Right hindlimb (tissue), 1 donor: ENCODE measurements at regions not wholly inside any gene's neighbourhood (a gene's known extent, or its start where the extent isn't known, plus 50 kb on each side); places are given as distances from the start of the nearest gene placed in this dataset.
A peak's percentile ranks its signal among the peaks of the same experiment; 100 is the strongest.
"Not testable (repeated sequence)": the region's sequence is repeated elsewhere in the genome, so short reads cannot be mapped to it uniquely, and the experiment has no call there.

Experiments used
- DNase-seq: peaks from one replicate; pipeline ENCODE4 v3.0.0-alpha.2; 2018

DNA sequence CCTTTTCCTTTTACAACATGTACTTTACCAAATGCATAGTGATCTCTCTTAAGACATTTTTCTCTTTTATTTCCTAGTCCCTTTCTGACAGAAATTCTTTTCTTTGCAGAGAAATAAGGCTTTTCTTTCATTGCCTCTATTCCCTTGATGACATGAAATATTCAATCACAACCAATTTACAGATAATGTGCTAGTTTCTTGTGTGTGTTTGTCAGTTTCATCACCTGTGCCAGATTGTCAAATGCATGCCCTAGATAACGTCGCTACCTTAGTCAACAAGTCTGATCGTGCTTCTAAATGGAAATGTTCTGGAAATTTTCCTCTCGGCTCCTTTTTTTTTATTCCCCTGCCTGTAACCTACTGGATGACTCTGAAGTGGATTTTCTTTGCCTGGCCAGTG is 478.1 kb downstream of the KLF5 start:
- DNase-seq: no peak

DNA sequence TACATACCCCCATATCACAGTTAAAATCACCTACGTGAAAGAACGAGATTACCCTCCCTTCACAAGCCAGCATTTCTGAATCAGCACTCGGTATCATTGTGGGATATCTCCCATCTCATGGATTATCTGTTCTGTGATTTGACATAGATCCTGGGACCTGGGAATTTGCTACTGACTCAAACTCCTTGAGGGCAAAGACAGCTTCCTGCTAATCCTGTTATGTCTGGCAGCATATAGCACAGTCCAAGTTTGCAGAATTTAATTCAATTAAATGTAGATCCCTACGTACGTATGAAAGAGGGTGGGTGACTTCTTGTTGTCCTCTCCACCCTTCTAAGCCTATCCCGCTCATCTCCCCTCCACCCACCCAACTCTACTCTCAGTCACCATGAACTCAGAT is 476.5 kb downstream of the KLF5 start:
- no peak for DNase-seq

DNA sequence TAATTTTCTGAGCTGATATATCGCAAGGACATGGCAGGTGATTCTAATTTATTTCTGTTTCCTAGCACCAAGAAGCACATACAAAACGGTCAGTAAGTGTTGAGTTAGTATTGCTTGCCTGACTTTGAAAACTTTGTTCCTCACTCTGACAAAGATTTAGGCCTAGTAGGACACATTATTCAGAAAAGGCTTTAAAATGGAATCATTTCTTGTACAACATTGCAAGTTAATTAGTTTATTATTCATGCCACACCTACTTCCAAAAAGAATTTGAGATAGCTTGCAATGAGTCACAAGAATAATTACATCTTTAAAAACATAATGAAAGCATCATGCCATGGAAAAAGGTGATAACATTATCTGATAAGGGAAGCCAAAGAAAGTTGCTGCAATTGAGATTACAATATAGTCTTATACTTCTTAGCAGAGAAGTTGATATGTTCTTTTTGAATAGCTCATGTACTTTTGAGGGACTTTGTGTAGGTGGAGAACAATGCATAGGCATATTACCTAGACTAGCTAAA is 474.2 kb downstream of the KLF5 start:
- no peak for DNase-seq

DNA sequence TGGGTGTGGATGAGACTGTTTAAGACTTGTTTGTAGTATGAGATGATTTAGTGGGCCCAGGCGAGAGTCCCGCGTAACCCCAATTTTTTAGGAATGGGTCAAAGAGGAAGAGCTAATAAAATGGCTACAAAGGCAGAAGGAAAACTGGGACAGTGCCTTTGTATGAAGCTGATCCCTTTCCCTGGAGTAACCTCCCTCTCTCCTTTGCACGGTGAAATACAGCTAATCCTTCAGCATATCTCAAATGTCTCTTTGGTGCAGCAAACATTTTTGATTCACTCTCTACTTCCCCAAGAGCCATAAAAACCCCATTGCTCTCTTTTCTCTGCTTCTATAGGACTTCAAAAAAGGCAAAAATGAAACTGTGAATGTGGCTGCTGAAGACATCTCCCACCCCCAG is 473.8 kb downstream of the KLF5 start:
- DNase-seq: no peak

DNA sequence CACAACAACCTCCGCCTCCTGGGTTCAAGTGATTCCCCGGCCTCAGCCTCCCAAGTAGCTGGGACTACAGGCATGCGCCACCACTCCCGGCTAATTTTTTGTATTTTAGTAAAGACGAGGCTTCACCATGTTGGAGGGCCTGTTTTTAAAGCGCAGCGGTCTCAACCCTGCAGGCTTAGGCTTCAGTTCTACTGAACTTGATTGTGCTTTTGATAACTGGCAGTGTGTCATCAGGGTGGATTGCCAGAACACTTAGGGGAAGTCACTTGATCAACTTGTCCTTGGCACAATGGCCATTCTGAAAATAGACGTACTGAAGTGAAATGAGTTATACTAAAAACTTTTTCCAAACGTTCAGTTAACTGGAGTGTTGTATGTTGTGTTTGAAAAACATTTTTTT is 472.2 kb downstream of the KLF5 start:
- no peak for DNase-seq

DNA sequence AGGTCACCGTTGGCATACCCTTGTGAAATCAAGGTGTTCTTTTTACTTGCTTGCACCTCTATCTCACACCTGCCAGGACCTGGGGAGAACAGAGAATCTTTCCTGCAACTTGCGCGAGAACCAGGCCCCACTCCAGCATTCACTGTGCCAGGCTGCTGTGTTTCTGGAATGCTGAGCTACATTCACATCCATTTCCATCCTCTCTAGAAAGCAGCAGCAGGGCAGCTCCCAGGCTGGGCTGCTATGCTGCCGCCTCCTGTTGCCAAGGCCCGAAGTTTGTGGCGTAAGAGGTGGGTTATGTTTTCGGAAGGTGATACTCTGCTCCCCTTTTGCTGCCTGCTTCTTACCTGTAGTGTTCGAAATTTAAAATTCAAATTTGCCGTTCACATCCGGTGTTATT is 464.1 kb downstream of the KLF5 start:
- no peak for DNase-seq

DNA sequence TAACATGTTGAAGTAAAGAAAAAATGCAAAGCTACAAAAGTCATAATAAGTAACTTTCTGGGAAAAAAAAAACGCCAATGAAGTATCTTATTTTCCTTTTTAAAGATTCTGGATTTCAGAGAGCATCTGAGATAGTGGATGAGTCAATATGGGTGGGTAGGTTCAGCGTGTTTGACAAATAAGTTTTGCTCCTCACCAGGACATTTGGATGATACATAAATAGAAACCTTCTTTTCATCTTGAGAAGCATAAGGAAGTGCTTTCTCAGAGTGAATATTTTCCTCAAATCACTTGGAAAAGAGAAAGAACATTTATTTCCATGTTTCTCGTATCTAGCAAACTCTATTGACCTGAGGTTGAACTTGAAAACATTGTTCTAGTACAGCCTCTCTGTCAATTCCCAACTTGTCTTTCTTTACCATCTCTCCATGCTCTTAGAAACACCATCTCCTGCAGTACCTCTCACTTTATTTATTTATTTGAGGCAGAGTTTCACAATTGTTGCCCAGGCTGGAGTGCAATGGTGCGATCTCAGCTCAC is 463.2 kb downstream of the KLF5 start:
- no peak for DNase-seq

DNA sequence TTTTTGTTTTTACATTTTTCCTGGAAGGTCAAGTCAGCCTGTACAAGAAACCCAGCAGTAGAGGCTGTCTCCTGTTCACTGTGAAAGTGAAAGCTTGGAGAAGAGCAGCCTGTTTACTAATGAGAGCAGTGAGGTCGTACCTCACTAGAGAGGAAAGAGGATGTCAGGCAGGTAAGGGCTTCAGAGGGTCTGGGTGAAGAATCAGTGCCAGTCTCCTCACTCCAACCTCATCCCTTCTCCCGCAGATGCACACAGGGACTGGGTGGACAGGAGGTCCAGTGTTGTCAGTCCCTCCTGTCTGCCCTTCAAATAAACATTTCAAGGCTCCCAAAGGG is 462.5 kb downstream of the KLF5 start:
- DNase-seq: no peak

DNA sequence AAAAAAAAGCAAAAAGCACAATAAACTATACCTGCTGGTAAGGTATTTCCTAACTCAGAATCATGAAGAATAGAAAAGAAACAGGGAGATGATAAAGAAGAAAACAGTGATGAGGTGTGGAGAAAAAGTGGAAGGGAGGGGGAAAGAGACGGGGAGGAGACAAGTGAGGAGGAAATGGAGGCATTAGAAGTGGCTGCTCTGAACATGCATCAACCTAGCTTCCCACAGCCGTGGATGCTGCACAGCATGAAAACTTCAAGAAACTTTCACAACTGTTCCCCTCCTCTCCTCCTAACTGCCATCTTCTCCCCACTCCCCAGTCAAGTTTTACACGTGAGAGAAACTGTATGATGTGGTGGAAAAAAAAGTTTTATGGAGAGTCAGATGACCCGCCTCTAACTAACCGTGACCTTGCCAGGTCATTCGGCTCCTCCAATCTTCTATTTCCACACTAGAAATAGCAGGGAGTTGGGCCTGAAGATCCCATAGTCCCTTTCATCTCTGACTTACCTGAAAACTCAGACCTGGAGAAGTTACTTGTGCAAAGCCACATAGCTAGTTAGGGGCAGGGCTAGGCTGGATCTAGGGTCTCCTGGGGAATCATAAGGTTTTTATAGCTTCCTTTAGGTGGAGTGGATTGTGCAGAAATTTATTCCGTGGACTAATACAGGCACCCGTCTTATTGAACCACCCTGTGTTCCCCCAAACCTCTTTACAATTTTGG is 461.9 kb downstream of the KLF5 start:
- no peak for DNase-seq

DNA sequence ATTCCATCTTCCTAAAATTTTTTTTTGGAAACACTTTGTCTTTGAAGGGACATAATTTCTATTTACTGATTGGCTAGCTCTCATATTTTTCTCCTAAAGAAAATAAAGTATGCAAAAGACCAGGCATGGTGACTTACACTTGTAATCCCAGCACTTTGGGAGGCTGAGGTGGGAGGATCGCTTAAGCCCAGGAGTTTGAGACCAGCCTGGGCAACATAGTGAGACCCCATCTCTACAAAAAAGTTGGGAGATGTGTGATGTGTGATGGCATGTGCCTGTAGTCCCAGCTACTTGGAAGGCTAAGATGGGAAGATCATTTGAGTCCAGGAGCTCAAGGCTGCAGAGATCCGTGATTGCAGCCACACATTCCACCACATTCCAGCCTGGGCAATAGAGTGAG is 461.3 kb downstream of the KLF5 start:
- not testable (repeated sequence) for DNase-seq

DNA sequence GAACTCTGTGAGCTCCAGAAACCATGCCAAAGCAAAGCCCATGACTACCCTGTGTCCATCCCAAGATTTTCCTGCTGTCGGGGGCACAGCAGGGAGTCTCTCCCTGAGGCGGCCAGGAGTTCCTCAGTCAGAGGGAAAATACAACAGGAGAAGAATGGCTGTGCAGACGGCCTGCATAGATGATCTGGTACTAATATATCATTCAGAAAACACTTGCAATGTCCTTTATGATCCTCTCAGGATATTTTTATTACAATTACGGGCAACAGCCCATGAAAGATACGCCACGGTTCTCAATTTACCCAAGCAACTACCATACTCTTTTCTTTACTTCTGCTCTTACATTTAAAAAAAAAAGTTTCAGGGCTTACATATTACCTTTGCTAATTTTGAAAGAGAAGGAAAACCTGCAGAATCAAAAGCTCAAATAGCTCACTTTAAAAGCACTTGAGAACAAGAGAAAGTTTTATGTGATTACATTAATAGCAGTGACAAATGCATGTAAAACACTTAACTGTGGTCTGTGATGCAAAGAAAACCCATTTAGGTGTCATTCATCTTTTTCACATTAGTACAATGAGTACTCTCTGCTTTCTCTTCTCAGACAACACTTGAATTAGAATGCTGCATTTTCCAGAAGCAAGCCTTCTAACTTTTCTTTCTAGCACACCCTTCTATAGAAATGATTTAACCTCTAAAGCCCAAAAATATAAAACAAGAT is 460.8 kb downstream of the KLF5 start:
- DNase-seq: no peak

DNA sequence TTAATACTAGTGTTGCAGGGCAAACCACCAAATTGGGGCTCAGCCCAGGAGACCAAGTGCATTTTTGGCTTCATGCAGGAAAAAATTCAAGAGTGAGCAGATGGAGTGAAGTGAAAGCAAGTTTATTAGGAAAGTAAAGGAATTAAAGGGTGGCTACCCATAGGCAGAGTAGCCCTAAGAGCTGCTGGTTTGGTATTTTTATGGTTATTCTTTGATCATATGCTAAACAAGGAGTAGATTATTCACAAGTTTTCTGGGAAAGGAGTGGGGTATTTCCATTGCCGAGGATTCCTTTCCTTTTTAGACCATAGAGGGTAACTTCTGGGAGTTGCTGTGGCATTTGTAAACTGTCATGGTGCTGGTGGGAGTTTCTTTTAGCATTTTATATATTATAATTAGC is 459.0 kb downstream of the KLF5 start:
- DNase-seq: no peak

DNA sequence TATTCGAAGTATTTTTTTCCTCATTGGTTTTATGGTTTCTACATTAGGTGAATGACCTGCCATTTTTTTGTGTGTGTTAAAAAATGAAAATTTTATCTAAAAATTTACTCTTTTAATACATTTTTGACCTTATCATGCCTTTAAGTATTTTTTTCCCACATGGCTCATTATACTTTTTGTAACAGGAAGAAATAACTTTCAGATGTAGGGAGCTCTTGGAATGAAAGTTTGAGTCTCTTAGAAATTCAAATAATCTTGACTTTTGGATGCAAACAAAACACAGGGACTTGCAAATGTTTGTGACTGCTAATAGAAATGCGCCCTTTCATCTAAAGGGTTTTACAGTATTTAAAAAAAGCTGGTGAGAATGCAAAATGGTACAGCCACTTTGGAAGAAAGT is 457.9 kb downstream of the KLF5 start:
- no peak for DNase-seq

DNA sequence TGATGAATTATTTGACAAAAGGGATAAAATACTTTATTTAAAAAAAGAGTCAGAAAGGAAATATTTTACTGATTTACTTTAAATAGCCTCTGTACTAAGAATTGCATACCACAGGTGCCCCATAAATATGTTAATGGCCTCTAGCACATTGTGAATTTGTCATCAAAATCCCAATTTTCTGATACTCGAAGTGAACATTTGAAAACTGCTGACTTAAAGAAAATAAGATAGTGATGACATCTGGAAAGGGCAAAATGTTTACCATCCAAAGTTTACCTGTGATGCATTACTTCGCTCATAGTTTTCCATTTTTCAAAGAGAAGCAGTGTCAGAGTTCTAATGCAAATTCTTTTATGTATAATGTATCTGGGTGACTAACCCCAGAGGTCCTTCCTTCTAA is 455.4 kb downstream of the KLF5 start:
- no peak for DNase-seq

DNA sequence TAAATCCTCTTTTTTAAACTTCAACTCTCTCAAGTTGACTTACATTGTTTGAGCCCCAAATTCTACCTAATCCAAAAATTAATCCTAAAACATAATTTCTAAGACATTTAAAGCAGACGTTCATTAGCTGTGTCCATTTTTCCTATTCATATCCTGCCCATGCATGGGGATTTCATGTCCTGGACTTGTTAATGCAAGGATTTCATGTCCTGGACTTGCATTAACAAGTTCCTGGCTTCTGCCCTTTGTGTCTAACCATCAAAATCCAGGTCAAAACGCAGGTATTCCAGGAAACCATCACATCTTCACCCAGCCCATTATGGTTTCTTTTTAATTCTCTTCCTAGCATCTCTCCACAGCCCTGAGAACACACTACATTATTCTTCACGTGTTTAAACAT is 454.9 kb downstream of the KLF5 start:
- DNase-seq: no peak

DNA sequence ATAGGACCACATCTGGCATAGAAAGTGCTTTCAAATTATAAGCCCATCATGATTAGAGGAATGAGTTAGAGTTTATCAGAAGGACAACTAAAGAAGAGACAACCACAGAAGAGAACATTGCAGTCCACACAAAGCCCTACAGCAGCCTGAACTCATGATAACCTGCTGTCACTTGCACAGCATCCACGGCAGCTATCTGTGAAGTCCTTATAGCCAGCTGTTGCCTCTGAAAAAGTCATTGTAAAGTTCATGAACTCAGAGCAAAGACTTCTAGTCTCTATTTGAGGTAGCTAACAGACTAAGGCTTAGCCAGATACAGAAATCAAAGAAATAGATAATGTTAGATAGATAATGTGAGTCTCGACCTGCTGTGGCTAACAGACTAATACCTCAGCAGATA is 450.0 kb downstream of the KLF5 start:
- no peak for DNase-seq

DNA sequence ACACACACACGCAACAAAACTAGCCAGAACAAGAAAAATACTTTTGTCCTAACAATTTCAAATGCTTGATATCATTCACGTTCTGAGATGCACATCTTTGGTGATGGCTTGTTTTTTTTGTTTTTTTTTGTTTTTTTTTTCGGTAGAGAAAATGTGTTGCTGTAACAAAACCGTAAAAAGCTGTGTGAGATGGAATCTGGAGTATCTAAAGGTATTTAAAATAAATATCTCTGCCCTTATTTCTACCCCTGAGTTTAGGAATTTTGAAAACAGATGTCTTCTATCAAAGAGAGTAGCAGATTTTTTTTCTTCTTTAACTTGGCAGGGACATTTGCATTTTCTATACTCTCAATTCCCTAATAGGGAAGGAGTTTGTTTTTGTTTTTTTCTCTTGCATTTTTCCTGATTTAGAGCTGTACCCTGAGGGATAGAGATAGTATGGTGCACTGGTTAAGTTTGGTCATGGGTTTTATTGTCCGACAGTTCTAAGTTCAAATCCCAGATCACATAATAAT is 446.6 kb downstream of the KLF5 start:
- DNase-seq: no peak

DNA sequence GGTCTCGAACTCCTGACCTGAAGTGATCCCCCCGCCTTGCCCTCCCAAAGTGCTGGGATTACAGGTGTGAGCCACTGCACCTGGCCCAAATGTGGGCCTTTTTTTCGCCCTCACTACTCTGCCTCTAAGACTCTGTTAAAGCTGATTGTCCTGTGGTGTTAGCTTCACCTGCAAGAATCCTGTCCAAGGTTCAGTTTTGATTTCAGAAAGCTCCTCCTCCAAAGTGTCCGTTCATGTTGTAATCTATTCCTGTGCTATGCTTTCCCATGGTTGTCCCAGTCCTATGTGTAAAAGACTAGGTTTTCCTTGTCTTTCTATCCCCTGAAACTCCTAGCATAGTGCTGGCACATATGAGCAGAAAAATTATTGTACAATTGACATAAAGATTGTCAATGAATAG is 440.9 kb downstream of the KLF5 start:
- DNase-seq: no peak

DNA sequence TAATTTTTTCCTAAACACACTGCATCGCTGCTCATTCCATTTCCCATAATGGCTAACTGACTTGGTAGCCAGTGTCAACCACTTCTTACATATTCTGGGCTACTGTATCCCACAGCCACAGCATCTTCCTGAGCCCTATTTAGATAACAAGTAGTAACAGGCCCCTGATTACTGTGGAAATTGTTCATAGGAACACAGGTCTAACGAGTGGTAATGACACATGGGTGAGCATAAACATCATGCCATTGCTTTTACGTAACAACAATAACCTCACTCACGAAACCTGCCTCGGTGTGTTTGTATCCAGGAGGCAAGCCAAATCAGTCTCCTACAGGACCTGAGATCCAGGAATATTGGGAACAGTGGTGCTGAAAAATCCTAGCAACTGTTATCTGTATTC is 438.6 kb downstream of the KLF5 start:
- no peak for DNase-seq

DNA sequence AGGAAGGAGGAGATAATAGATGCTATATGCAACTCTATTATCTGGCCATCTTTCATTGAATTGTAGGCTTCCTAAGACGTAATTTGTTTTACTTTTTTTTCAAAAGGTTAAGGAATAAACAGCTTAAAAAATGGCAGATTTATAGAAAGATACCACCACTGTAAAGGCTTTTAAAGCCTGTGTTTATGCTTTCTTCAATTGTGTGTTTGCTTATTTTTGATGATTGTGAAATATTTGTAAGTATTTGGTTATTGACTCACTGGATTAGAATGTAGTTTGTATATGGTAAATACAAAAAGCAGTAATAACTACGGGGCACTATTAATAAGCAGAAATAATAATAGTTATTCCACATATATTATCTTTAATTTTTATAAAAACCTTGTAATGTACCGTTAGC is 437.9 kb downstream of the KLF5 start:
- no peak for DNase-seq

DNA sequence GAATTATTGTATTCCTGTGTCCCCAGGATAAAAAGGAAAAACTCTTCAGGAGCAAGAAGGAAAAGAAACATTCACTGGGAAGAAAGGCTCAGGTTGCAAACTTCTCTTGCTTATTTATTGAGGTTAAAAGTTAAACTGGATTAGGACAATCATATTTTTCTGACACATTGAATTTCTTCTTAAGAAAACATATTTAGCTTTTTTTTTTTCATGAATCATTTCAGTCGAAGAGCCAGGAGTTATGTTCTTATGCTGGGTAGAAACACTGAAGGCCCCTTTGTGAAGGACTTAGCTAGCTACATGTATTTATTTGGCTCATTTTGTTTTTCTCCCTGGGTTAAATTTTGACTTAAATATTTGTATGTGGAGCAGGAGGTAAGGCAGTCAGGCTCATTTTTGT is 434.0 kb downstream of the KLF5 start:
- DNase-seq: no peak

DNA sequence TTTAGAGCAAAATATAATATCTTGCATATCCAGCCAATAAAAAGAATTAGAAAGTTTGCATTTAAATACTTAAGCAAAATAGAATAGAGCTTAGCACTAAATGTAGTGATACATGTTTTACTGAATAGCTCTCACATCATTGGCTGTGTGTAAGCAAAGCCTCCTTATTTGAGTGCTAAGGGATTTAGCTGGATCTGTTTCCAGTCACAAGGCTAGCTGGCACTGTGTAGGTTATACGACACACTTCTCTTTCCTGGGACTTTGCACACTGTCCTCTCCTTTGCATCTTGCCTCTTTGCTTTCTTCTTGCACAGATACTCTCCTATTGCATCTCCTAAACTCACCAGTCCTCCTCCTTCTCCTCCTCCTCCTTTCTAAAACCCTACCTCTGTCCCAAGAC is 423.8 kb downstream of the KLF5 start:
- DNase-seq: no peak

DNA sequence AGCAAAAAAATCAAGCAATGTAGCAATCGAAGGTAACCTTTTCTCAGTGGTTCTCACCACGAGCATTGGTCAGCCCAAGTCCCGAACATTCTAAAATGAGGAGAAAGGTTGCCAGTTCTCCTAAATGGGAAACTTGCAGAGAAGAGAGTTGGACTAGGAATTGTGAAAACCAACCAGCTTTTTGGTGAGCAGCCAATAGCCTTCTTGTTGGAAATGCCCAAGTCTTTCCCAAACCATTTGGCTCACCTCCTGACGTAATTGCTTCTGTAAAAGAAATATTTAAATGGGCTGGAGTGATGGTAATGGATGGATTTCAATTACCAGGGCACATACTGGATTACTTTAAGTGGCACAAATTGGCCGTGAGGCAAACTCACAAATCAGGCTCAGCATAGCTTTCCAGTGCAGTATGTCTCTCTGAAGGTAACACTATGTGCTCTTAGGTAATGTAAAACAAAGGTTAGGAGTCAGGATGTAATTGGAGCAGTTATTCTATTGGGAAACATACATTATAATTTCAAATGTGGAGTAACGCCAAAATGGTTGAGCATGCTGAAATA is 423.2 kb downstream of the KLF5 start:
- DNase-seq: peak; percentile 25
